NCI-H345 treated with DMSO at 0.1 percent for 48 hours (cell line): ENCODE measurements at regions not wholly inside any gene's neighbourhood (a gene's known extent, or its start where the extent isn't known, plus 50 kb on each side); places are given as distances from the start of the nearest gene placed in this dataset.

Source experiments
- DNase-seq: peaks from one replicate; lab custom pipeline; 2025; ENCODE audit not compliant: unreplicated experiment; lab: John Stamatoyannopoulos, UW

- DNase-seq: peak; percentile 25
These were observed 207.1 kb upstream of the ZC3H12A start for GRCh38 chr1:37267111-37267835.

- DNase-seq: no peak
These were observed 203.7 kb upstream of the ZC3H12A start for GRCh38 chr1:37270639-37271038.

- no peak for DNase-seq
These were observed 201.8 kb upstream of the ZC3H12A start for GRCh38 chr1:37272626-37273025.

- DNase-seq: no peak
These were observed 199.9 kb upstream of the ZC3H12A start for GRCh38 chr1:37274486-37274885.

- no peak for DNase-seq
These were observed 199.3 kb upstream of the ZC3H12A start for GRCh38 chr1:37274938-37275631.

- no peak for DNase-seq
These were observed 197.0 kb upstream of the ZC3H12A start for GRCh38 chr1:37277366-37277765.

GRCh38 chr1:37281354-37281753 lies 193.0 kb upstream of the ZC3H12A start:
- DNase-seq: no peak

GRCh38 chr1:37282764-37283163 lies 191.6 kb upstream of the ZC3H12A start:
- no peak for DNase-seq

- DNase-seq: no peak
These were observed 190.3 kb upstream of the ZC3H12A start for GRCh38 chr1:37284053-37284452.

GRCh38 chr1:37286881-37287280 lies 187.5 kb upstream of the ZC3H12A start:
- DNase-seq: no peak

GRCh38 chr1:37288900-37289299 lies 185.5 kb upstream of the ZC3H12A start:
- no peak for DNase-seq

- DNase-seq: no peak
These were observed 183.7 kb upstream of the ZC3H12A start for GRCh38 chr1:37290718-37291117.

- no peak for DNase-seq
These were observed 181.6 kb upstream of the ZC3H12A start for GRCh38 chr1:37292789-37293188.

GRCh38 chr1:37294096-37294495 lies 180.3 kb upstream of the ZC3H12A start:
- DNase-seq: no peak

- no peak for DNase-seq
These were observed 179.9 kb upstream of the ZC3H12A start for GRCh38 chr1:37294529-37294928.

- DNase-seq: no peak
These were observed 175.6 kb upstream of the ZC3H12A start for GRCh38 chr1:37298769-37299168.

- no peak for DNase-seq
These were observed 175.2 kb upstream of the ZC3H12A start for GRCh38 chr1:37299216-37299615.

- DNase-seq: no peak
These were observed 170.4 kb upstream of the ZC3H12A start for GRCh38 chr1:37303884-37304574.

- no peak for DNase-seq
These were observed 169.3 kb upstream of the ZC3H12A start for GRCh38 chr1:37305108-37305507.

GRCh38 chr1:37305841-37306240 lies 168.5 kb upstream of the ZC3H12A start:
- no peak for DNase-seq

- DNase-seq: no peak
These were observed 167.9 kb upstream of the ZC3H12A start for GRCh38 chr1:37306461-37306860.

- DNase-seq: no peak
These were observed 167.5 kb upstream of the ZC3H12A start for GRCh38 chr1:37306871-37307270.
